H9 (cell line): ENCODE measurements at regions not wholly inside any gene's neighbourhood (a gene's known extent, or its start where the extent isn't known, plus 50 kb on each side); places are given as distances from the start of the nearest gene placed in this dataset.

Source experiments
- DNase-seq: peaks from one replicate; pipeline ENCODE4 v3.0.0-alpha.2; 2017
- H2AFZ ChIP-seq: one replicate; pipeline ENCODE4 v1.6.1; 2013; ENCODE audit warnings: mild to moderate bottlenecking, low read length, control low read depth, moderate library complexity
- H2AK5ac ChIP-seq: 2 replicates; pipeline ENCODE4 v1.6.1; 2013; ENCODE audit warnings: low read length, control low read depth, mixed read lengths; ENCODE audit not compliant: insufficient read length
- H2BK120ac ChIP-seq: one replicate; pipeline ENCODE4 v1.6.1; 2013; ENCODE audit warnings: low read depth, mild to moderate bottlenecking, low read length, control low read depth, inconsistent platforms; ENCODE audit not compliant: poor library complexity, severe bottlenecking
- H2BK12ac ChIP-seq: 2 replicates; pipeline ENCODE4 v1.6.1; 2013; ENCODE audit warnings: low read length, control low read depth, mixed read lengths, low read depth; ENCODE audit not compliant: insufficient read length
- H2BK15ac ChIP-seq: 2 replicates; pipeline ENCODE4 v1.6.1; 2013; ENCODE audit warnings: low read depth, low read length, control low read depth
- H2BK20ac ChIP-seq: one replicate; pipeline ENCODE4 v1.6.1; 2013; ENCODE audit warnings: low read depth, mild to moderate bottlenecking, low read length, control low read depth, inconsistent platforms; ENCODE audit not compliant: poor library complexity, severe bottlenecking
- H2BK5ac ChIP-seq: 2 replicates; pipeline ENCODE4 v1.6.1; 2013; ENCODE audit warnings: low read length, control low read depth, mixed read lengths; ENCODE audit not compliant: insufficient read length
- H3K14ac ChIP-seq: 2 replicates; pipeline ENCODE4 v1.6.1; 2013; ENCODE audit warnings: low read length, control low read depth; ENCODE audit not compliant: insufficient read depth
- H3K18ac ChIP-seq: 2 replicates; pipeline ENCODE4 v1.6.1; 2013; ENCODE audit warnings: low read depth, mild to moderate bottlenecking, mixed read lengths, low read length, control low read depth; ENCODE audit not compliant: insufficient read length
- H3K23ac ChIP-seq: 2 replicates; pipeline ENCODE4 v1.6.1; 2013; ENCODE audit warnings: low read length, control low read depth, mixed read lengths, low read depth; ENCODE audit not compliant: insufficient read length
- H3K23me2 ChIP-seq: 2 replicates; pipeline ENCODE4 v1.6.1; 2013; ENCODE audit warnings: low read depth, mild to moderate bottlenecking, mixed read lengths, low read length, control low read depth; ENCODE audit not compliant: insufficient read length, poor library complexity, severe bottlenecking
- H3K27ac ChIP-seq: 2 replicates; pipeline ENCODE4 v1.5.1; 2013; ENCODE audit warnings: low read length, control low read depth, mixed read lengths, low read depth; ENCODE audit not compliant: insufficient read length
- H3K27me3 ChIP-seq: 2 replicates; pipeline ENCODE4 v1.6.1; 2013; ENCODE audit warnings: low read length, control low read depth, inconsistent platforms; ENCODE audit not compliant: insufficient read depth
- H3K4ac ChIP-seq: 2 replicates; pipeline ENCODE4 v1.6.1; 2013; ENCODE audit warnings: low read depth, mild to moderate bottlenecking, control low read depth, inconsistent platforms, low read length, moderate library complexity
- H3K4me1 ChIP-seq: 2 replicates; pipeline ENCODE4 v1.6.1; 2013; ENCODE audit warnings: low read length, control low read depth, inconsistent platforms; ENCODE audit not compliant: insufficient read depth
- H3K4me2 ChIP-seq: 2 replicates; pipeline ENCODE4 v1.6.1; 2013; ENCODE audit warnings: low read length, control low read depth, mixed read lengths; ENCODE audit not compliant: insufficient read length, insufficient read depth
- H3K56ac ChIP-seq: 2 replicates; pipeline ENCODE4 v1.6.1; 2013; ENCODE audit warnings: low read depth, mild to moderate bottlenecking, mixed read lengths, low read length, control low read depth; ENCODE audit not compliant: insufficient read length
- H3K79me1 ChIP-seq: 2 replicates; pipeline ENCODE4 v1.6.1; 2013; ENCODE audit warnings: low read depth, mild to moderate bottlenecking, moderate library complexity, low read length, control low read depth, inconsistent platforms; ENCODE audit not compliant: insufficient read depth, poor library complexity, severe bottlenecking
- H3K79me2 ChIP-seq: 2 replicates; pipeline ENCODE4 v1.6.1; 2013; ENCODE audit warnings: low read length, control low read depth, inconsistent platforms; ENCODE audit not compliant: insufficient read depth
- H3K9ac ChIP-seq: 2 replicates; pipeline ENCODE4 v1.6.1; 2013; ENCODE audit warnings: low read length, control low read depth, mixed read lengths; ENCODE audit not compliant: insufficient read length; ENCODE audit errors: extremely low read depth
- H3K9me3 ChIP-seq: one replicate; pipeline ENCODE4 v1.6.1; 2013; ENCODE audit warnings: low read depth, low read length, inconsistent platforms; ENCODE audit not compliant: control insufficient read depth
- H3T11ph ChIP-seq: one replicate; pipeline ENCODE4 v1.6.1; 2013; ENCODE audit warnings: mild to moderate bottlenecking, low read length, control low read depth, inconsistent platforms
- H4K20me1 ChIP-seq: one replicate; pipeline ENCODE4 v1.6.1; 2013; ENCODE audit not compliant: control insufficient read depth, insufficient read length, insufficient read depth
- H4K5ac ChIP-seq: 2 replicates; pipeline ENCODE4 v1.6.1; 2013; ENCODE audit warnings: low read depth, mild to moderate bottlenecking, mixed read lengths, low read length, control low read depth; ENCODE audit not compliant: insufficient read length
- H4K8ac ChIP-seq: replicated peaks from 2 replicates; pipeline ENCODE4 v1.6.1; 2013; ENCODE audit warnings: low read length, control low read depth, mixed read lengths, low read depth; ENCODE audit not compliant: insufficient read length
- H4K91ac ChIP-seq: 2 replicates; pipeline ENCODE4 v1.6.1; 2013; ENCODE audit warnings: low read depth, mild to moderate bottlenecking, moderate library complexity, mixed read lengths, low read length, control low read depth; ENCODE audit not compliant: insufficient read length
- H3K27ac Mint-ChIP-seq, 3 experiments: 2 replicates in 2 of 3; 3 replicates in 1 of 3; pipeline ENCODE4 v1.8.0; 2020 to 2021; ENCODE audit warnings: mixed read lengths in 3 of 3, mild to moderate bottlenecking in 1 of 3, moderate library complexity in 1 of 3
- H3K27me3 Mint-ChIP-seq: 2 replicates; pipeline ENCODE4 v1.8.0; 2021; ENCODE audit warnings: low read depth, mild to moderate bottlenecking, moderate library complexity, mixed read lengths
- H3K36me3 Mint-ChIP-seq, 3 experiments: 2 replicates in 2 of 3; 3 replicates in 1 of 3; pipeline ENCODE4 v1.8.0; 2020 to 2021; ENCODE audit warnings: low read depth in 3 of 3, mixed read lengths in 3 of 3; ENCODE audit not compliant: insufficient read depth in 1 of 3
- H3K4me1 Mint-ChIP-seq, 2 experiments: 2 replicates each; pipeline ENCODE4 v1.8.0; 2020; ENCODE audit warnings: mixed read lengths in 2 of 2
- H3K4me3 Mint-ChIP-seq, 2 experiments: 2 replicates in 1 of 2; 3 replicates in 1 of 2; pipeline ENCODE4 v1.8.0; 2020 to 2021; ENCODE audit warnings: mild to moderate bottlenecking in 2 of 2, mixed read lengths in 2 of 2, moderate library complexity in 1 of 2
- H3K9me3 Mint-ChIP-seq, 2 experiments: 2 replicates in 1 of 2; 3 replicates in 1 of 2; pipeline ENCODE4 v1.8.0; 2020; ENCODE audit warnings: mild to moderate bottlenecking in 2 of 2, mixed read lengths in 2 of 2, moderate library complexity in 1 of 2
- WGBS: extraction: QIAGEN DNeasy Blood & Tissue Kit; methylation state at CpG from one replicate; pipeline ENCODE4 v1.1.7; 2013; ENCODE audit warnings: missing lambda C conversion rate, low lambda C conversion rate, mixed read lengths; ENCODE audit not compliant: insufficient read length; ENCODE audit errors: extremely low coverage; 5-methylcytosine and 5-hydroxymethylcytosine counted together
- TF ChIP-seq, protein P1 (sequence below): fragments of 200-600 bp; sonication (generic); conservative IDR thresholded peaks from 3 replicates; pipeline ENCODE4 v1.8.0; 2021; ENCODE audit warnings: antibody characterized with exemption, mild to moderate bottlenecking

DNA sequence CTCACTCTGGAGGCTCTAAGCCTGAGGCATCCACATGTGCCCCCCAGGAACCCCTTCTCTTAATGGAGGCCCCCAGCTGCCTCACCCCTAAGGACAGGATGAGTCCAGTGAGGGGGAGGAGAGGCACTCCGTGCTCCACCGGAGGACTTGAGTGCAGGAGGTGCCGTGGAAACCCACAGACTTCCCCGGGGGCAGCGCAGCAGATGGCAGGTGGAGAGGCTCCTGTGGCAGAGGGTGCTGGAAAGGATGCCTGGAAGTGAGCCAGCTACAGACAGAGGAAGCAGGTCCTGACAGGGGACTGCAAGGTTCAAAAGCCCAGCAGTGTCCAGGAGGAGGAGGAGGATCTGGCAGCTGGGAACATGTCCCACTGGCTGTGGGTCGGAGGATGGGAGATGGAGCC, 1384.0 kb downstream of the TBC1D22A start:
- no peak overlapping the region for H3K27ac ChIP-seq
- Mint-ChIP-seq H3K27ac (no peak overlapping the region), H3K36me3 (no peaks in the 10 kb centered on the region; a peak in 1 of 7 replicates), H3K9me3 (peaks cover 0 to 7% of the 10 kb centered on the region in 2 experiments; a peak in 2 of 5 replicates), H3K4me1 (peaks cover 20 to 30% of the 10 kb centered on the region in 2 experiments), H3K27me3 (peaks cover 65% of the 10 kb centered on the region), H3K4me3 (no peak overlapping the region)
- H2BK120ac ChIP-seq = no peak overlapping the region
- no peak overlapping the region for H3K18ac ChIP-seq
- H3K4me1 ChIP-seq = peaks cover 5% of the 10 kb centered on the region; the same call in 1 of the 2 replicates
- H3K4me2 ChIP-seq = no peak overlapping the region
- H4K8ac ChIP-seq = no peak overlapping the region
- no peak overlapping the region for H2BK12ac ChIP-seq
- no peak overlapping the region for H2BK20ac ChIP-seq
- H3K14ac ChIP-seq = no peak overlapping the region
- DNase-seq = no peak
- H3K4ac ChIP-seq = no peak overlapping the region
- H4K20me1 ChIP-seq = peaks cover 4% of the 10 kb centered on the region
- H3K56ac ChIP-seq = no peak overlapping the region
- H3K79me1 ChIP-seq = no peaks in the 10 kb centered on the region
- no peak overlapping the region for H2BK5ac ChIP-seq
- H3K79me2 ChIP-seq = no peaks in the 10 kb centered on the region
- WGBS = no CpG with 5 or more reads among the region's 6 CpGs
- no peaks in the 10 kb centered on the region for H3K27me3 ChIP-seq
- no peaks in the 10 kb centered on the region for H3K9me3 ChIP-seq
- H2AK5ac ChIP-seq = no peak overlapping the region
- no peak overlapping the region for H4K5ac ChIP-seq
- H3K23ac ChIP-seq = no peak overlapping the region
- H3T11ph ChIP-seq = no peak overlapping the region
- H2BK15ac ChIP-seq = no peak overlapping the region
- no peaks in the 10 kb centered on the region for H3K23me2 ChIP-seq
- no peak overlapping the region for H2AFZ ChIP-seq
- TF ChIP-seq, protein P1, sequence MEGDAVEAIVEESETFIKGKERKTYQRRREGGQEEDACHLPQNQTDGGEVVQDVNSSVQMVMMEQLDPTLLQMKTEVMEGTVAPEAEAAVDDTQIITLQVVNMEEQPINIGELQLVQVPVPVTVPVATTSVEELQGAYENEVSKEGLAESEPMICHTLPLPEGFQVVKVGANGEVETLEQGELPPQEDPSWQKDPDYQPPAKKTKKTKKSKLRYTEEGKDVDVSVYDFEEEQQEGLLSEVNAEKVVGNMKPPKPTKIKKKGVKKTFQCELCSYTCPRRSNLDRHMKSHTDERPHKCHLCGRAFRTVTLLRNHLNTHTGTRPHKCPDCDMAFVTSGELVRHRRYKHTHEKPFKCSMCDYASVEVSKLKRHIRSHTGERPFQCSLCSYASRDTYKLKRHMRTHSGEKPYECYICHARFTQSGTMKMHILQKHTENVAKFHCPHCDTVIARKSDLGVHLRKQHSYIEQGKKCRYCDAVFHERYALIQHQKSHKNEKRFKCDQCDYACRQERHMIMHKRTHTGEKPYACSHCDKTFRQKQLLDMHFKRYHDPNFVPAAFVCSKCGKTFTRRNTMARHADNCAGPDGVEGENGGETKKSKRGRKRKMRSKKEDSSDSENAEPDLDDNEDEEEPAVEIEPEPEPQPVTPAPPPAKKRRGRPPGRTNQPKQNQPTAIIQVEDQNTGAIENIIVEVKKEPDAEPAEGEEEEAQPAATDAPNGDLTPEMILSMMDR = no peak
- no peak overlapping the region for H3K9ac ChIP-seq
- no peak overlapping the region for H4K91ac ChIP-seq
